Panc1 (cell line): ENCODE measurements at regions not wholly inside any gene's neighbourhood (a gene's known extent, or its start where the extent isn't known, plus 50 kb on each side); places are given as distances from the start of the nearest gene placed in this dataset.

Source experiments
- ATAC-seq: fragments of 200-7000 bp; cut with Tn5 transposase; 2 replicates; pipeline ENCODE4 v1.9.1; 2020; ENCODE audit warnings: mild to moderate bottlenecking, moderate library complexity
- BruUV-seq: library from RNA; stranded (reverse); fragments of 400-500 nt; replicated peaks from 2 replicates; lab custom pipeline; 2021; lab: Mats Ljungman, UMichigan
- CTCF ChIA-PET: fragments of 300-600 bp; sonication (Branson Sonifier 250); formaldehyde crosslinking; loops from one replicate; lab custom pipeline; 2022; ENCODE audit warnings: antibody characterized with exemption; lab: Charles Lee
- POLR2A ChIA-PET: fragments of 300-600 bp; sonication (Branson Sonifier 250); formaldehyde crosslinking; loops from one replicate; lab custom pipeline; 2022; ENCODE audit warnings: antibody characterized with exemption; lab: Charles Lee
- DNase-seq: peaks from one replicate; pipeline ENCODE4 v3.0.0-alpha.2; 2010; ENCODE audit warnings: low read depth, low spot score
- H3K27ac ChIP-seq: 2 replicates; pipeline ENCODE4 v1.5.1; 2011; ENCODE audit warnings: mild to moderate bottlenecking, low read length, inconsistent platforms
- H3K27me3 ChIP-seq: fragments of 200-500 bp; sonication (Bioruptor generic); 2 replicates; pipeline ENCODE4 v1.6.0; 2014; ENCODE audit warnings: low read length, inconsistent platforms; ENCODE audit not compliant: control insufficient read depth, insufficient read depth
- H3K36me3 ChIP-seq: fragments of 200-500 bp; sonication (Bioruptor generic); 2 replicates; pipeline ENCODE4 v1.5.1; 2014; ENCODE audit warnings: inconsistent platforms, mild to moderate bottlenecking, low read length, moderate library complexity; ENCODE audit not compliant: control insufficient read depth, insufficient read depth
- H3K4me1 ChIP-seq: 2 replicates; pipeline ENCODE4 v1.5.1; 2011; ENCODE audit warnings: inconsistent platforms, mild to moderate bottlenecking, low read length, moderate library complexity; ENCODE audit not compliant: control insufficient read depth, insufficient read depth
- H3K4me3 ChIP-seq, 2 experiments: 2 replicates each; pipeline ENCODE4 v1.5.1; 2011 to 2012; ENCODE audit warnings: low read depth in 2 of 2, low read length in 2 of 2, mild to moderate bottlenecking in 2 of 2, inconsistent platforms in 1 of 2, moderate library complexity in 1 of 2
- H3K9me3 ChIP-seq: fragments of 200-500 bp; sonication (Bioruptor generic); 2 replicates; pipeline ENCODE4 v1.5.1; 2014; ENCODE audit warnings: low read depth, mild to moderate bottlenecking, inconsistent platforms, low read length, moderate library complexity; ENCODE audit not compliant: control insufficient read depth, insufficient read depth
- POLR2AphosphoS5 ChIP-seq: IDR thresholded peaks from 2 replicates; pipeline ENCODE4 v1.6.1; 2012; ENCODE audit warnings: mild to moderate bottlenecking, low read depth, low read length, moderate library complexity
- SIN3A ChIP-seq: IDR thresholded peaks from 2 replicates; pipeline ENCODE4 v1.6.1; 2012; ENCODE audit warnings: low read depth, mild to moderate bottlenecking, low read length, moderate library complexity, borderline replicate concordance; ENCODE audit not compliant: insufficient read depth
- TCF7L2 ChIP-seq: IDR thresholded peaks from 2 replicates; pipeline ENCODE4 v1.6.1; 2011; ENCODE audit warnings: mild to moderate bottlenecking, low read depth, low read length, inconsistent platforms
- in situ Hi-C: cut with HindIII; loops from 2 replicates; pipeline ENCODE4 v1.10.0; 2016; ENCODE audit warnings: low sequenced_read_pairs, low pct_unique_long_range_greater_than_20kb
- intact Hi-C: fragments of 100-400 bp; cut with micrococcal nuclease; formaldehyde crosslinking; loops from one replicate; pipeline ENCODE4 v1.10.0; 2022; ENCODE audit not compliant: unreplicated experiment
- TF ChIP-seq, protein P1 (sequence below): fragments of 450-650 bp; IDR thresholded peaks from 2 replicates; pipeline ENCODE4 v1.5.1; 2017; ENCODE audit warnings: mild to moderate bottlenecking
- TF ChIP-seq, protein P2 (sequence below), 2 experiments: IDR thresholded peaks; 2 replicates each; pipeline ENCODE4 v1.6.1; 2011 to 2012; ENCODE audit warnings: low read depth in 2 of 2, control low read depth in 1 of 2, low read length in 1 of 2, mild to moderate bottlenecking in 1 of 2, moderate library complexity in 1 of 2; ENCODE audit not compliant: insufficient read depth in 1 of 2

DNA sequence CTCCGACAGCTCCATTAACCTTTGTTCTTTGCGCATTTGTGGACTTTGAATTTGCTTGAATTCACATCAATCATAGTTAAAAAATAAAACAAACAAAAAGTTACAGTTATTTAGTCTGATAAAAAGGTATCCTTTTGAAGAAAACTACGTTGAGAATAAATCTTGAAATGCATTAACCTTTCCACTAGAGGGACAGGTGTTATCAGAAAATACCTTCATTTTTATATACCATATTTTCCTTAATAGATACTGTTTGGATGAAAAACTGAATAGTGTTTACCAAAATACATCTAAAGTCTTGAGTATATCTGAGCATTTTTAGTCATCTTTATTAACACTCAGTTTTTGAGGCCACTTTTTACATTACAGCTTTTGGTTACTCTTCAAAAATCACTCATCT, 371.9 kb downstream of the ZWINT start:
- no peaks in the 10 kb centered on the region for H3K9me3 ChIP-seq
- H3K4me1 ChIP-seq = no peaks in the 10 kb centered on the region
- no peaks in the 10 kb centered on the region for H3K36me3 ChIP-seq
- TF ChIP-seq POLR2AphosphoS5 = no peak
- TF ChIP-seq, protein P1, sequence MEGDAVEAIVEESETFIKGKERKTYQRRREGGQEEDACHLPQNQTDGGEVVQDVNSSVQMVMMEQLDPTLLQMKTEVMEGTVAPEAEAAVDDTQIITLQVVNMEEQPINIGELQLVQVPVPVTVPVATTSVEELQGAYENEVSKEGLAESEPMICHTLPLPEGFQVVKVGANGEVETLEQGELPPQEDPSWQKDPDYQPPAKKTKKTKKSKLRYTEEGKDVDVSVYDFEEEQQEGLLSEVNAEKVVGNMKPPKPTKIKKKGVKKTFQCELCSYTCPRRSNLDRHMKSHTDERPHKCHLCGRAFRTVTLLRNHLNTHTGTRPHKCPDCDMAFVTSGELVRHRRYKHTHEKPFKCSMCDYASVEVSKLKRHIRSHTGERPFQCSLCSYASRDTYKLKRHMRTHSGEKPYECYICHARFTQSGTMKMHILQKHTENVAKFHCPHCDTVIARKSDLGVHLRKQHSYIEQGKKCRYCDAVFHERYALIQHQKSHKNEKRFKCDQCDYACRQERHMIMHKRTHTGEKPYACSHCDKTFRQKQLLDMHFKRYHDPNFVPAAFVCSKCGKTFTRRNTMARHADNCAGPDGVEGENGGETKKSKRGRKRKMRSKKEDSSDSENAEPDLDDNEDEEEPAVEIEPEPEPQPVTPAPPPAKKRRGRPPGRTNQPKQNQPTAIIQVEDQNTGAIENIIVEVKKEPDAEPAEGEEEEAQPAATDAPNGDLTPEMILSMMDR = no peak; the same call in 1 of the 2 replicates
- no peak for TF ChIP-seq TCF7L2
- TF ChIP-seq SIN3A = no peak
- in situ Hi-C loops = no loop called here
- ChIA-PET CTCF (no interaction called here), POLR2A (no interaction called here)
- DNase-seq (no peak), ATAC-seq (no peak)
- intact Hi-C loops = no loop called here
- no TSS peak for BruUV-seq
- no peak overlapping the region for H3K27ac ChIP-seq
- H3K27me3 ChIP-seq = no peaks in the 10 kb centered on the region
- no peak overlapping the region for H3K4me3 ChIP-seq

DNA sequence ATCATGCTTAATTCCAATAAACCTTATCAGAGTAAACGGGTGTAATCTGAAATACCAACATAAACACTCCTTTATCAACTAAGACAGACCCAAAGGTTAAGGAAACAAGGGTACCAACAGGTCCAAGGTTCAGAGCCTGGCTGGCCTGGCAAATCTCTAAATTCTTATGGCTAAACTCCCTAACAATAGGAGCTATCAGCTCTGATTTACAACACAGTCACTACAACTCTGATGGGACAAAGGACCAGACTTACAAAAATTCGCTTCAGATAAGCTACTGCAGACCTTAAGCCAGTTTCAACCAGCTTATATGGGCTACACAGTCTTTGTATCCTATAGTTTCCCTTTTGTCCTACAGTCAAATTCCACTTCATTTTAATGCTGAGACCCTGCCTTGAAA, 381.9 kb downstream of the ZWINT start:
- POLR2A ChIA-PET = no interaction called here
- in situ Hi-C loops (no loop called here), intact Hi-C loops (no loop called here)
- Histone ChIP-seq H3K27ac (no peak overlapping the region), H3K36me3 (no peaks in the 10 kb centered on the region), H3K9me3 (no peaks in the 10 kb centered on the region), H3K4me1 (no peaks in the 10 kb centered on the region), H3K27me3 (no peaks in the 10 kb centered on the region), H3K4me3 (no peak overlapping the region)
- DNase-seq (no peak), ATAC-seq (no peak)
- CTCF ChIA-PET = no interaction called here
- no TSS peak for BruUV-seq
- TF ChIP-seq SIN3A (no peak), TCF7L2 (no peak), POLR2AphosphoS5 (no peak)
- TF ChIP-seq, protein P1 = no peak
- TF ChIP-seq, protein P2, sequence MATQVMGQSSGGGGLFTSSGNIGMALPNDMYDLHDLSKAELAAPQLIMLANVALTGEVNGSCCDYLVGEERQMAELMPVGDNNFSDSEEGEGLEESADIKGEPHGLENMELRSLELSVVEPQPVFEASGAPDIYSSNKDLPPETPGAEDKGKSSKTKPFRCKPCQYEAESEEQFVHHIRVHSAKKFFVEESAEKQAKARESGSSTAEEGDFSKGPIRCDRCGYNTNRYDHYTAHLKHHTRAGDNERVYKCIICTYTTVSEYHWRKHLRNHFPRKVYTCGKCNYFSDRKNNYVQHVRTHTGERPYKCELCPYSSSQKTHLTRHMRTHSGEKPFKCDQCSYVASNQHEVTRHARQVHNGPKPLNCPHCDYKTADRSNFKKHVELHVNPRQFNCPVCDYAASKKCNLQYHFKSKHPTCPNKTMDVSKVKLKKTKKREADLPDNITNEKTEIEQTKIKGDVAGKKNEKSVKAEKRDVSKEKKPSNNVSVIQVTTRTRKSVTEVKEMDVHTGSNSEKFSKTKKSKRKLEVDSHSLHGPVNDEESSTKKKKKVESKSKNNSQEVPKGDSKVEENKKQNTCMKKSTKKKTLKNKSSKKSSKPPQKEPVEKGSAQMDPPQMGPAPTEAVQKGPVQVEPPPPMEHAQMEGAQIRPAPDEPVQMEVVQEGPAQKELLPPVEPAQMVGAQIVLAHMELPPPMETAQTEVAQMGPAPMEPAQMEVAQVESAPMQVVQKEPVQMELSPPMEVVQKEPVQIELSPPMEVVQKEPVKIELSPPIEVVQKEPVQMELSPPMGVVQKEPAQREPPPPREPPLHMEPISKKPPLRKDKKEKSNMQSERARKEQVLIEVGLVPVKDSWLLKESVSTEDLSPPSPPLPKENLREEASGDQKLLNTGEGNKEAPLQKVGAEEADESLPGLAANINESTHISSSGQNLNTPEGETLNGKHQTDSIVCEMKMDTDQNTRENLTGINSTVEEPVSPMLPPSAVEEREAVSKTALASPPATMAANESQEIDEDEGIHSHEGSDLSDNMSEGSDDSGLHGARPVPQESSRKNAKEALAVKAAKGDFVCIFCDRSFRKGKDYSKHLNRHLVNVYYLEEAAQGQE (IDR thresholded peaks at IDR 0.05; ENCODE audit: insufficient read depth in 1 of 2, low read depth in 2 of 2, low read length in 1 of 2) = no peak
